ENCODE measurements at regions not wholly inside any gene's neighbourhood (a gene's known extent, or its start where the extent isn't known, plus 50 kb on each side); places are given as distances from the start of the nearest gene placed in this dataset.

- CTCF ChIA-PET (ENCODE audit: partially characterized antibody): no interaction called here
Observed at GRCh38 chr2:76579911-76580310, 869.2 kb upstream of the GCFC2 start.

GRCh38 chr2:76572981-76573380, 862.3 kb upstream of the GCFC2 start:
- Mint-ChIP-seq H3K4me1 (no peaks in the 10 kb centered on the region), H3K9me3 (peaks cover 0 to 16% (median 6%) of the 10 kb centered on the region in 8 donors), H3K4me3 (no peak overlapping the region), H3K27me3 (no peaks in the 10 kb centered on the region), H3K36me3 (no peaks in the 10 kb centered on the region), H3K27ac (no peak overlapping the region)
- CTCF ChIA-PET (ENCODE audit: partially characterized antibody): no interaction called here
- POLR2A ChIA-PET (ENCODE audit: partially characterized antibody): no interaction called here
- no peaks in the 10 kb centered on the region for H3K9me3 ChIP-seq (ENCODE audit: control insufficient read depth in 1 of 2, low read length in 2 of 2)
- H3K27ac ChIP-seq (ENCODE audit: low read depth, low read length): no peak overlapping the region
- H3K27me3 ChIP-seq (ENCODE audit: insufficient read depth, low read length): no peaks in the 10 kb centered on the region
- no peak overlapping the region for H3K4me3 ChIP-seq (ENCODE audit: low read length in 2 of 2)
- no peak for DNase-seq
- H3K36me3 ChIP-seq (ENCODE audit: insufficient read depth, low read length): no peaks in the 10 kb centered on the region
- H3K4me1 ChIP-seq (ENCODE audit: insufficient read depth, low read length): no peaks in the 10 kb centered on the region
- intact Hi-C loops (cut with micrococcal nuclease): no loop called here

More at GRCh38 chr2:76579911-76580310, 869.2 kb upstream of the GCFC2 start:
- no peaks in the 10 kb centered on the region for H3K4me1 Mint-ChIP-seq
- no peak overlapping the region for H3K27ac Mint-ChIP-seq
- H3K4me3 ChIP-seq (ENCODE audit: low read length in 2 of 2): no peak overlapping the region
- H3K27me3 Mint-ChIP-seq: no peaks in the 10 kb centered on the region
- POLR2A ChIA-PET (ENCODE audit: partially characterized antibody): no interaction called here
- H3K9me3 Mint-ChIP-seq: peaks cover 3 to 24% (median 13%) of the 10 kb centered on the region in 8 donors
- no peak for DNase-seq
- H3K36me3 Mint-ChIP-seq: no peaks in the 10 kb centered on the region
- H3K4me1 ChIP-seq (ENCODE audit: insufficient read depth, low read length): no peaks in the 10 kb centered on the region
- H3K9me3 ChIP-seq (ENCODE audit: control insufficient read depth in 1 of 2, low read length in 2 of 2): peaks cover 0 to 4% of the 10 kb centered on the region in 2 donors
- H3K4me3 Mint-ChIP-seq: no peak overlapping the region
- H3K36me3 ChIP-seq (ENCODE audit: insufficient read depth, low read length): no peaks in the 10 kb centered on the region
- intact Hi-C loops (cut with micrococcal nuclease): no loop called here
- no peak overlapping the region for H3K27ac ChIP-seq (ENCODE audit: low read depth, low read length)
- no peaks in the 10 kb centered on the region for H3K27me3 ChIP-seq (ENCODE audit: insufficient read depth, low read length)

- ChIA-PET CTCF (ENCODE audit: partially characterized antibody) (no interaction called here), POLR2A (ENCODE audit: partially characterized antibody) (no interaction called here)
- H3K4me3 Mint-ChIP-seq: no peak overlapping the region
- no peaks in the 10 kb centered on the region for H3K4me1 Mint-ChIP-seq
- H3K27me3 ChIP-seq (ENCODE audit: insufficient read depth, low read length): no peaks in the 10 kb centered on the region
- DNase-seq: no peak
- no peaks in the 10 kb centered on the region for H3K9me3 ChIP-seq (ENCODE audit: control insufficient read depth in 1 of 2, low read length in 2 of 2)
- intact Hi-C loops (cut with micrococcal nuclease): no loop called here
- H3K4me1 ChIP-seq (ENCODE audit: insufficient read depth, low read length): no peaks in the 10 kb centered on the region
- no peak overlapping the region for H3K27ac Mint-ChIP-seq
- H3K27ac ChIP-seq (ENCODE audit: low read depth, low read length): no peak overlapping the region
- no peaks in the 10 kb centered on the region for H3K36me3 ChIP-seq (ENCODE audit: insufficient read depth, low read length)
- H3K9me3 Mint-ChIP-seq: peaks cover 0 to 9% (median 4%) of the 10 kb centered on the region in 8 donors
- H3K4me3 ChIP-seq (ENCODE audit: low read length in 2 of 2): no peak overlapping the region
- no peaks in the 10 kb centered on the region for H3K27me3 Mint-ChIP-seq
- H3K36me3 Mint-ChIP-seq: no peaks in the 10 kb centered on the region
Observed at GRCh38 chr2:76569819-76570218, 859.1 kb upstream of the GCFC2 start.

GRCh38 chr2:76567478-76567877, 856.8 kb upstream of the GCFC2 start:
- H3K4me3 Mint-ChIP-seq: no peak overlapping the region
- no peaks in the 10 kb centered on the region for H3K27me3 ChIP-seq (ENCODE audit: insufficient read depth, low read length)
- no peaks in the 10 kb centered on the region for H3K4me1 Mint-ChIP-seq
- H3K36me3 Mint-ChIP-seq: no peaks in the 10 kb centered on the region
- H3K9me3 ChIP-seq (ENCODE audit: control insufficient read depth in 1 of 2, low read length in 2 of 2): no peaks in the 10 kb centered on the region
- no peaks in the 10 kb centered on the region for H3K4me1 ChIP-seq (ENCODE audit: insufficient read depth, low read length)
- H3K27ac Mint-ChIP-seq: no peak overlapping the region
- ChIA-PET POLR2A (ENCODE audit: partially characterized antibody) (no interaction called here), CTCF (ENCODE audit: partially characterized antibody) (no interaction called here)
- no peaks in the 10 kb centered on the region for H3K36me3 ChIP-seq (ENCODE audit: insufficient read depth, low read length)
- intact Hi-C loops (cut with micrococcal nuclease): no loop called here
- no peak overlapping the region for H3K27ac ChIP-seq (ENCODE audit: low read depth, low read length)
- no peak overlapping the region for H3K4me3 ChIP-seq (ENCODE audit: low read length in 2 of 2)
- DNase-seq: no peak
- H3K27me3 Mint-ChIP-seq: no peaks in the 10 kb centered on the region
- H3K9me3 Mint-ChIP-seq: peaks cover 0 to 9% (median 4%) of the 10 kb centered on the region in 8 donors

GRCh38 chr2:76564734-76565133, 854.0 kb upstream of the GCFC2 start:
- H3K9me3 Mint-ChIP-seq: peaks cover 0 to 14% (median 4%) of the 10 kb centered on the region in 8 donors
- no peaks in the 10 kb centered on the region for H3K4me1 ChIP-seq (ENCODE audit: insufficient read depth, low read length)
- H3K36me3 ChIP-seq (ENCODE audit: insufficient read depth, low read length): no peaks in the 10 kb centered on the region
- ChIA-PET CTCF (ENCODE audit: partially characterized antibody) (no interaction called here), POLR2A (ENCODE audit: partially characterized antibody) (no interaction called here)
- H3K4me3 ChIP-seq (ENCODE audit: low read length in 2 of 2): no peak overlapping the region
- H3K9me3 ChIP-seq (ENCODE audit: control insufficient read depth in 1 of 2, low read length in 2 of 2): no peaks in the 10 kb centered on the region
- intact Hi-C loops (cut with micrococcal nuclease): no loop called here
- H3K4me3 Mint-ChIP-seq: no peak overlapping the region
- H3K4me1 Mint-ChIP-seq: no peaks in the 10 kb centered on the region
- no peaks in the 10 kb centered on the region for H3K27me3 ChIP-seq (ENCODE audit: insufficient read depth, low read length)
- H3K27ac ChIP-seq (ENCODE audit: low read depth, low read length): no peak overlapping the region
- no peak for DNase-seq
- no peaks in the 10 kb centered on the region for H3K27me3 Mint-ChIP-seq
- H3K36me3 Mint-ChIP-seq: no peaks in the 10 kb centered on the region
- no peak overlapping the region for H3K27ac Mint-ChIP-seq

- POLR2A ChIA-PET (ENCODE audit: partially characterized antibody): no interaction called here
- CTCF ChIA-PET (ENCODE audit: partially characterized antibody): no interaction called here
- H3K27ac Mint-ChIP-seq: no peak overlapping the region
Observed at GRCh38 chr2:76563730-76564129, 853.0 kb upstream of the GCFC2 start.

GRCh38 chr2:76558157-76558556, 847.4 kb upstream of the GCFC2 start:
- no peaks in the 10 kb centered on the region for H3K9me3 ChIP-seq (ENCODE audit: control insufficient read depth in 1 of 2, low read length in 2 of 2)
- no peaks in the 10 kb centered on the region for H3K27me3 ChIP-seq (ENCODE audit: insufficient read depth, low read length)
- no peaks in the 10 kb centered on the region for H3K36me3 ChIP-seq (ENCODE audit: insufficient read depth, low read length)
- H3K4me3 Mint-ChIP-seq: no peak overlapping the region
- H3K27me3 Mint-ChIP-seq: no peaks in the 10 kb centered on the region
- no peaks in the 10 kb centered on the region for H3K4me1 Mint-ChIP-seq
- intact Hi-C loops (cut with micrococcal nuclease): no loop called here
- no peak for DNase-seq
- no peaks in the 10 kb centered on the region for H3K36me3 Mint-ChIP-seq
- H3K9me3 Mint-ChIP-seq: peaks cover 0 to 9% (median 5%) of the 10 kb centered on the region in 8 donors
- H3K4me3 ChIP-seq (ENCODE audit: low read length in 2 of 2): no peak overlapping the region
- H3K4me1 ChIP-seq (ENCODE audit: insufficient read depth, low read length): no peaks in the 10 kb centered on the region
- CTCF ChIA-PET (ENCODE audit: partially characterized antibody): no interaction called here
- no peak overlapping the region for H3K27ac ChIP-seq (ENCODE audit: low read depth, low read length)
- no peak overlapping the region for H3K27ac Mint-ChIP-seq
- POLR2A ChIA-PET (ENCODE audit: partially characterized antibody): no interaction called here

More at GRCh38 chr2:76563730-76564129, 853.0 kb upstream of the GCFC2 start:
- intact Hi-C loops (cut with micrococcal nuclease): no loop called here
- H3K27ac ChIP-seq (ENCODE audit: low read depth, low read length): no peak overlapping the region
- Mint-ChIP-seq H3K27me3 (no peaks in the 10 kb centered on the region), H3K36me3 (no peaks in the 10 kb centered on the region), H3K9me3 (peaks cover 0 to 14% (median 4%) of the 10 kb centered on the region in 8 donors), H3K4me3 (no peak overlapping the region), H3K4me1 (no peaks in the 10 kb centered on the region)
- DNase-seq: no peak
- no peaks in the 10 kb centered on the region for H3K4me1 ChIP-seq (ENCODE audit: insufficient read depth, low read length)
- H3K36me3 ChIP-seq (ENCODE audit: insufficient read depth, low read length): no peaks in the 10 kb centered on the region
- no peaks in the 10 kb centered on the region for H3K27me3 ChIP-seq (ENCODE audit: insufficient read depth, low read length)
- H3K4me3 ChIP-seq (ENCODE audit: low read length in 2 of 2): no peak overlapping the region
- H3K9me3 ChIP-seq (ENCODE audit: control insufficient read depth in 1 of 2, low read length in 2 of 2): no peaks in the 10 kb centered on the region

- intact Hi-C loops (cut with micrococcal nuclease): no loop called here
- Histone ChIP-seq H3K4me3 (ENCODE audit: low read length in 2 of 2) (no peak overlapping the region), H3K4me1 (ENCODE audit: insufficient read depth, low read length) (no peaks in the 10 kb centered on the region), H3K9me3 (ENCODE audit: control insufficient read depth in 1 of 2, low read length in 2 of 2) (no peaks in the 10 kb centered on the region), H3K27me3 (ENCODE audit: insufficient read depth, low read length) (no peaks in the 10 kb centered on the region), H3K36me3 (ENCODE audit: insufficient read depth, low read length) (no peaks in the 10 kb centered on the region), H3K27ac (ENCODE audit: low read depth, low read length) (no peak overlapping the region)
- no peak overlapping the region for H3K4me3 Mint-ChIP-seq
- no peak for DNase-seq
- ChIA-PET CTCF (ENCODE audit: partially characterized antibody) (no interaction called here), POLR2A (ENCODE audit: partially characterized antibody) (no interaction called here)
- H3K36me3 Mint-ChIP-seq: no peaks in the 10 kb centered on the region
- H3K4me1 Mint-ChIP-seq: no peaks in the 10 kb centered on the region
- no peak overlapping the region for H3K27ac Mint-ChIP-seq
- H3K27me3 Mint-ChIP-seq: no peaks in the 10 kb centered on the region
- peaks cover 0 to 8% (median 5%) of the 10 kb centered on the region in 8 donors for H3K9me3 Mint-ChIP-seq
Observed at GRCh38 chr2:76556018-76556417, 845.3 kb upstream of the GCFC2 start.
